ENCODE measurements at regions not wholly inside any gene's neighbourhood (a gene's known extent, or its start where the extent isn't known, plus 50 kb on each side); places are given as distances from the start of the nearest gene placed in this dataset.

GRCh38 chr9:32701321-32702022 is 66.0 kb upstream of the TAF1L start:
- no peak for TF ChIP-seq CTCF (conservative IDR thresholded peaks at IDR 0.05; ENCODE audit: low read depth, low read length)
- no peak for TF ChIP-seq EZH2 (IDR thresholded peaks at IDR 0.05; ENCODE audit: borderline replicate concordance, low read depth, low read length, poor library complexity, severe bottlenecking)
